ENCODE measurements at regions not wholly inside any gene's neighbourhood (a gene's known extent, or its start where the extent isn't known, plus 50 kb on each side); places are given as distances from the start of the nearest gene placed in this dataset.
A peak's percentile ranks its signal among the peaks of the same experiment; 100 is the strongest.

DNA sequence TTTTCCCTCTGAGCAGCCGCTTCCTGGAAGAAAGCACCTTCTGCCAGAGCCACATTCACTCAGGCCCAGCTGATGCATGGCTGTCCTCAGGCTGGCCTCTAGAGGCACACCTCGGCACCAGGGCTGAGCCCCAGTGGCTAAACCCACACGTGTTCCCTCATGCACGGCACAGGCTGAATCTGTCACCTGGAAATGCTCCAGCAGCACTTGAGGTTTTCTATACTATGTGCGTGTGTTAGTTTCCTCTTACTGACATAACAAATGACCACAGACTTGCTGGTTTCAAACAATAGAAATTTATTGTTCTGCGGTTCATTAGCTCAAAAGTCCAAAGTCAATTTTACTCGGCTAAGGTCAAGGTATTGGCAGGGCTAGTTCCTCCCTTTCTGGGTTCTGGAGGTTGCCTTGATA lies 141.4 kb downstream of the LRRC70 start:
- no peak for TF ChIP-seq ZBTB7A (IDR thresholded peaks at IDR 0.05; ENCODE audit: low read depth)
- TF ChIP-seq CREB1 (IDR thresholded peaks at IDR 0.05; ENCODE audit: low read depth) = no peak
- TF ChIP-seq TCF12 (IDR thresholded peaks at IDR 0.05; ENCODE audit: low read depth) = no peak
- no peak for TF ChIP-seq TAF1 (IDR thresholded peaks at IDR 0.05; ENCODE audit: low read depth)
- TF ChIP-seq RAD21 (IDR thresholded peaks at IDR 0.05; ENCODE audit: low read depth) = peak; percentile 41
- TF ChIP-seq, protein P1, sequence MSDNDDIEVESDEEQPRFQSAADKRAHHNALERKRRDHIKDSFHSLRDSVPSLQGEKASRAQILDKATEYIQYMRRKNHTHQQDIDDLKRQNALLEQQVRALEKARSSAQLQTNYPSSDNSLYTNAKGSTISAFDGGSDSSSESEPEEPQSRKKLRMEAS (IDR thresholded peaks at IDR 0.05) = peak; percentile 80
- TF ChIP-seq, protein P2, sequence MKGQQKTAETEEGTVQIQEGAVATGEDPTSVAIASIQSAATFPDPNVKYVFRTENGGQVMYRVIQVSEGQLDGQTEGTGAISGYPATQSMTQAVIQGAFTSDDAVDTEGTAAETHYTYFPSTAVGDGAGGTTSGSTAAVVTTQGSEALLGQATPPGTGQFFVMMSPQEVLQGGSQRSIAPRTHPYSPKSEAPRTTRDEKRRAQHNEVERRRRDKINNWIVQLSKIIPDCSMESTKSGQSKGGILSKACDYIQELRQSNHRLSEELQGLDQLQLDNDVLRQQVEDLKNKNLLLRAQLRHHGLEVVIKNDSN (IDR thresholded peaks at IDR 0.05) = peak; percentile 60

DNA sequence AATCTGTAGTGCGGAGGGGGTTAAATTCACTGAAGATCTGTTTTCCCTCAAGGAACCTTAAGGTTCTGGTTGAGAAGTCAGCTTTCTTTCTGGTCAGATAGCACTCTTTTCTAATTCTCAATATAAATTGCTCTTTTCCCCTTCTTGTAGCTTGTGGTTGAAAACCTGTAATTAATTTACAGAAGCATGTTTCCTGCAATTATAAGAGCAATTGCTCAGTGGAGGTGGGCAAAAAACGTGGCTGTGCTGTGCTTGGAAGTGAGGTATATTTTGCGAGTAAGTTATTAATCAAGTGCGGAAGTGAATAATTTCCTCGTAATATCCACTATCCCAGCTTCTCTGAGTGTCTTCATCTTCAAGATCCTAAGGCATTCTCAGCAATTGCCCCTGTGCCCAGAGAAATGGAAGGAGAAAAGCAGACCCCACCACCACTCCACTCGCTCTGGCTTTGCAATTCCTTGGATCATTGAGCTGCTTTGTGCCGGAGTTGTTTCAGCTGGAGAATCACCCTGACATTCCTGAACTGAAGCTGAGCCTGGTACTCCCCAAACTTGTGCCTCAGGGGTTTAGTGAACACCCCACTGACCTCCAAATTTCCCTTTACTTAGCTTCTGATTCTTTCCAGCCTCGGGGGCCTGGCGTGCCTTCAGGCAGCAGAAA lies 140.6 kb downstream of the LRRC70 start:
- TF ChIP-seq CREB1 (IDR thresholded peaks at IDR 0.05; ENCODE audit: low read depth) (no peak), NFIC (IDR thresholded peaks at IDR 0.05) (no peak), FOXM1 (IDR thresholded peaks at IDR 0.05; ENCODE audit: borderline replicate concordance, low read depth) (no peak), ZBTB7A (IDR thresholded peaks at IDR 0.05; ENCODE audit: low read depth) (no peak), TEAD4 (IDR thresholded peaks at IDR 0.05) (no peak), EP300 (IDR thresholded peaks at IDR 0.05; ENCODE audit: borderline replicate concordance) (no peak), RAD21 (IDR thresholded peaks at IDR 0.05; ENCODE audit: low read depth) (no peak), TAF1 (IDR thresholded peaks at IDR 0.05; ENCODE audit: low read depth) (no peak), TCF12 (IDR thresholded peaks at IDR 0.05; ENCODE audit: low read depth) (no peak), EGR1 (IDR thresholded peaks at IDR 0.05) (no peak)
- TF ChIP-seq, protein P1 (IDR thresholded peaks at IDR 0.05) = no peak
- TF ChIP-seq, protein P2 (IDR thresholded peaks at IDR 0.05) = no peak

DNA sequence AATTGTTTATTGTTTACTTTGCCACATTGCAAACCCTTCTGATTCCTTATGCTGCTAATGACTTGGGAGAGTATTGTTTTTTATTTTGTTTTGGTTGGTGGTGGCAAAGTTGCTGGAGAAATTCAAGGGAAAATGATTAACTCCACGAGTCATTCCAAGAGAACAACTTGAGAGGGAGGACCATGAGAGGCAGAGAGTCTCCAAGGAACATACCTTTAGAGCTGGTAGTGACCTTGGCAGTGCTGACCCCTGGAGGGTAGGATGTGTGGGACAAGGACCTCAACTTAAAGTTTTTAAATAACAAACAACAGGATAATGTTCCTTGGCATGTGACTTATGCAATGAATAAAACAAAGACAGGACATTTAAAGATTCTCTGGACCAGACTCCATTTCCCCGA lies 139.7 kb downstream of the LRRC70 start:
- TF ChIP-seq CEBPB (IDR thresholded peaks at IDR 0.05) (no peak), TEAD4 (IDR thresholded peaks at IDR 0.05) (no peak)

DNA sequence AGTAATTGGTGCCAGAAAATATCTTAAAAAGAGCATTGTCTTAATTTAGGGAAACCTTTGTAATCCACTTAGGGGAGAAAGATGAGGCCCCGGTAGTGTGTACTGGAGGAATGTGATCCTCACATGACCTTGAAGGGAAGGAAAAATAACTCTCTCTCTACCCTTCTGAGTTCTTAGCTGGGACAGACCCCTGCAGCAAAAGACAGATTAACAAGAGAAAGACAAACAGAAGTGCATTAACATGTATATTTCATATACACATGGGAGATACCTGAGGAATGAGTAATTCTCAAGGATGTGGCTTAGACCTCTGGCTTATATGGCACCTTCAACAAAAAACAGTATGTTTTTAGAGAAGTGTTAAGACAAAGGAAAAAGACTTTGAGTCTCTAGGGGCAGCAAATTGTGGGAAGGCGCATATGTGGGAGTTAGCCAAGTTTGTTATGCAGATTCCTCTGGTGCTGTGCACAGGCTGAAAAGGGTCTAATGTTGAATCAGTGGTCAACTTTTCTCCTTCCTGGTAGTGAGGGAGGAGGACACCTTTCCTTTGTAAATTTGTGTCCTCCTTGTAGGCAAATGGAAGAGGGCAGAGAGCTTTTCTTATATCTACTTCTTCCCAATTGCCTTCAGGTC lies 138.8 kb downstream of the LRRC70 start:
- TF ChIP-seq CEBPB (IDR thresholded peaks at IDR 0.05) = no peak
- TF ChIP-seq, protein P3, sequence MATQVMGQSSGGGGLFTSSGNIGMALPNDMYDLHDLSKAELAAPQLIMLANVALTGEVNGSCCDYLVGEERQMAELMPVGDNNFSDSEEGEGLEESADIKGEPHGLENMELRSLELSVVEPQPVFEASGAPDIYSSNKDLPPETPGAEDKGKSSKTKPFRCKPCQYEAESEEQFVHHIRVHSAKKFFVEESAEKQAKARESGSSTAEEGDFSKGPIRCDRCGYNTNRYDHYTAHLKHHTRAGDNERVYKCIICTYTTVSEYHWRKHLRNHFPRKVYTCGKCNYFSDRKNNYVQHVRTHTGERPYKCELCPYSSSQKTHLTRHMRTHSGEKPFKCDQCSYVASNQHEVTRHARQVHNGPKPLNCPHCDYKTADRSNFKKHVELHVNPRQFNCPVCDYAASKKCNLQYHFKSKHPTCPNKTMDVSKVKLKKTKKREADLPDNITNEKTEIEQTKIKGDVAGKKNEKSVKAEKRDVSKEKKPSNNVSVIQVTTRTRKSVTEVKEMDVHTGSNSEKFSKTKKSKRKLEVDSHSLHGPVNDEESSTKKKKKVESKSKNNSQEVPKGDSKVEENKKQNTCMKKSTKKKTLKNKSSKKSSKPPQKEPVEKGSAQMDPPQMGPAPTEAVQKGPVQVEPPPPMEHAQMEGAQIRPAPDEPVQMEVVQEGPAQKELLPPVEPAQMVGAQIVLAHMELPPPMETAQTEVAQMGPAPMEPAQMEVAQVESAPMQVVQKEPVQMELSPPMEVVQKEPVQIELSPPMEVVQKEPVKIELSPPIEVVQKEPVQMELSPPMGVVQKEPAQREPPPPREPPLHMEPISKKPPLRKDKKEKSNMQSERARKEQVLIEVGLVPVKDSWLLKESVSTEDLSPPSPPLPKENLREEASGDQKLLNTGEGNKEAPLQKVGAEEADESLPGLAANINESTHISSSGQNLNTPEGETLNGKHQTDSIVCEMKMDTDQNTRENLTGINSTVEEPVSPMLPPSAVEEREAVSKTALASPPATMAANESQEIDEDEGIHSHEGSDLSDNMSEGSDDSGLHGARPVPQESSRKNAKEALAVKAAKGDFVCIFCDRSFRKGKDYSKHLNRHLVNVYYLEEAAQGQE (IDR thresholded peaks at IDR 0.05; ENCODE audit: low read depth) = no peak
- no peak for TF ChIP-seq FOXM1 (IDR thresholded peaks at IDR 0.05; ENCODE audit: borderline replicate concordance, low read depth)
- TF ChIP-seq, protein P2 (IDR thresholded peaks at IDR 0.05) = no peak
- TF ChIP-seq, protein P1 (IDR thresholded peaks at IDR 0.05) = no peak
- no peak for TF ChIP-seq TEAD4 (IDR thresholded peaks at IDR 0.05)
- TF ChIP-seq EP300 (IDR thresholded peaks at IDR 0.05; ENCODE audit: borderline replicate concordance) = no peak
- TF ChIP-seq TAF1 (IDR thresholded peaks at IDR 0.05; ENCODE audit: low read depth) = no peak
- no peak for TF ChIP-seq CREB1 (IDR thresholded peaks at IDR 0.05; ENCODE audit: low read depth)
- no peak for TF ChIP-seq ZBTB7A (IDR thresholded peaks at IDR 0.05; ENCODE audit: low read depth)
- no peak for TF ChIP-seq RAD21 (IDR thresholded peaks at IDR 0.05; ENCODE audit: low read depth)
- no peak for TF ChIP-seq TCF12 (IDR thresholded peaks at IDR 0.05; ENCODE audit: low read depth)
- no peak for TF ChIP-seq EGR1 (IDR thresholded peaks at IDR 0.05)
- no peak for TF ChIP-seq NFIC (IDR thresholded peaks at IDR 0.05)
- no peak for TF ChIP-seq YY1 (IDR thresholded peaks at IDR 0.05; ENCODE audit: low read depth)

DNA sequence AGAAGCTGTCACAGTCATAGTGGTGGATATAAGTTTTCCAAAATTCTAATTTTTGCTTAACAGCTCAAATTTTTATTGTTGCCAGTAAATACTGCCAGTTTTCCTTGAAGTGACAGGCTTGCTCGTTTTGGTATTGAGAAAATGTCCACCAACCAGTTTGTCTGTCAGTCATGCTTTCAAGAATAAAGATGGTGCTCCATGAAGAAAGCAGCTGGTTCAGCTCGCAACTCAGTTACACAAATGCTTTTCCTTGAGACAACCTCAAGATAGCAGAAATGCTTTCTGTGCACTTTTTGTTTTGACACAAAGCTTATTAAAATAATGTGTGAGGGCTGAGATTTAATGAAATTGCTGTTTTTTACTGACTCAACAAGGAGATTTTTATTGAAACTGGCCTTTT lies 135.7 kb downstream of the LRRC70 start:
- TF ChIP-seq CREB1 (IDR thresholded peaks at IDR 0.05; ENCODE audit: low read depth) (no peak), YY1 (IDR thresholded peaks at IDR 0.05; ENCODE audit: low read depth) (no peak), EP300 (IDR thresholded peaks at IDR 0.05; ENCODE audit: borderline replicate concordance) (no peak), TAF1 (IDR thresholded peaks at IDR 0.05; ENCODE audit: low read depth) (no peak), RAD21 (IDR thresholded peaks at IDR 0.05; ENCODE audit: low read depth) (no peak), NFIC (IDR thresholded peaks at IDR 0.05) (no peak), ZBTB7A (IDR thresholded peaks at IDR 0.05; ENCODE audit: low read depth) (no peak), TEAD4 (IDR thresholded peaks at IDR 0.05) (no peak), CEBPB (IDR thresholded peaks at IDR 0.05) (no peak), FOXM1 (IDR thresholded peaks at IDR 0.05; ENCODE audit: borderline replicate concordance, low read depth) (no peak), TCF12 (IDR thresholded peaks at IDR 0.05; ENCODE audit: low read depth) (no peak)
- TF ChIP-seq, protein P3 (IDR thresholded peaks at IDR 0.05; ENCODE audit: low read depth) = no peak
- TF ChIP-seq, protein P2 (IDR thresholded peaks at IDR 0.05) = no peak
- TF ChIP-seq, protein P1 (IDR thresholded peaks at IDR 0.05) = no peak
